SU-DHL-6 (cell line): ENCODE measurements at regions not wholly inside any gene's neighbourhood (a gene's known extent, or its start where the extent isn't known, plus 50 kb on each side); places are given as distances from the start of the nearest gene placed in this dataset.

Experiments
- H2AFZ ChIP-seq: fragments of 200-600 bp; sonication (generic); 2 replicates; pipeline ENCODE4 v1.6.1; 2014; ENCODE audit warnings: low read depth, mild to moderate bottlenecking, moderate library complexity, mixed read lengths, antibody characterized with exemption, low read length; ENCODE audit not compliant: severe bottlenecking
- H3F3A ChIP-seq: fragments of 200-600 bp; shearing (Covaris generic); 2 replicates; pipeline ENCODE4 v1.6.0; 2016; ENCODE audit warnings: antibody characterized with exemption, mild to moderate bottlenecking; ENCODE audit not compliant: insufficient read depth
- H3K27ac ChIP-seq: fragments of 200-600 bp; sonication (generic); 2 replicates; pipeline ENCODE4 v1.5.1; 2016; ENCODE audit warnings: low read depth, mild to moderate bottlenecking, low read length, moderate library complexity, mixed read lengths
- H3K27me3 ChIP-seq: fragments of 200-600 bp; sonication (generic), shearing (Covaris generic); 2 replicates; pipeline ENCODE4 v1.6.0; 2014; ENCODE audit warnings: mild to moderate bottlenecking, low read length
- H3K36me3 ChIP-seq: fragments of 200-600 bp; sonication (generic); 2 replicates; pipeline ENCODE4 v1.6.1; 2014; ENCODE audit warnings: mild to moderate bottlenecking, low read length, mixed read lengths
- H3K4me2 ChIP-seq: fragments of 300-600, 200-600 bp; shearing (Covaris generic), sonication (generic); 2 replicates; pipeline ENCODE4 v1.6.0; 2014; ENCODE audit warnings: low read length, low read depth, mild to moderate bottlenecking; ENCODE audit not compliant: poor library complexity, severe bottlenecking
- H3K4me3 ChIP-seq: fragments of 200-600 bp; sonication (generic); 2 replicates; pipeline ENCODE4 v1.5.1; 2014; ENCODE audit warnings: antibody characterized with exemption, low read length, mild to moderate bottlenecking, mixed read lengths; ENCODE audit not compliant: insufficient read depth, poor library complexity, severe bottlenecking
- H3K79me2 ChIP-seq: fragments of 200-600 bp; sonication (generic); 2 replicates; pipeline ENCODE4 v1.6.1; 2014; ENCODE audit warnings: mild to moderate bottlenecking, low read length, moderate library complexity; ENCODE audit not compliant: insufficient read depth
- H3K9ac ChIP-seq: fragments of 200-600 bp; sonication (generic); 2 replicates; pipeline ENCODE4 v1.7.0; 2014; ENCODE audit warnings: mild to moderate bottlenecking, low read length
- H3K9me2 ChIP-seq: fragments of 200-600 bp; sonication (generic); replicated peaks from 2 replicates; pipeline ENCODE4 v1.6.1; 2014; ENCODE audit warnings: low read length; ENCODE audit not compliant: insufficient read depth
- H3K9me3 ChIP-seq: fragments of 200-600 bp; sonication (generic); 2 replicates; pipeline ENCODE4 v1.6.1; 2014; ENCODE audit warnings: low read length, mixed read lengths; ENCODE audit not compliant: insufficient read depth
- H4K20me1 ChIP-seq: fragments of 200-600 bp; sonication (generic); 2 replicates; pipeline ENCODE4 v1.6.1; 2014; ENCODE audit warnings: low read depth, mild to moderate bottlenecking, antibody characterized with exemption, low read length, moderate library complexity, mixed read lengths
- CTCF ChIP-seq: fragments of 200-600 bp; sonication (generic); IDR thresholded peaks from one replicate; pipeline ENCODE4 v1.5.1; 2017; ENCODE audit warnings: antibody characterized with exemption, mild to moderate bottlenecking, low read length, moderate library complexity; ENCODE audit not compliant: insufficient read depth, poor library complexity, severe bottlenecking
- EZH2phosphoT487 ChIP-seq: fragments of 200-600 bp; sonication (generic), shearing (Covaris generic); conservative IDR thresholded peaks from 2 replicates; pipeline ENCODE4 v1.6.1; 2018; ENCODE audit warnings: mild to moderate bottlenecking, antibody characterized with exemption, low read length, moderate library complexity, mixed read lengths

- Histone ChIP-seq H3K4me3 (no peak overlapping the region), H3K79me2 (no peaks in the 10 kb centered on the region), H3K4me2 (no peak overlapping the region), H3K9me3 (no peaks in the 10 kb centered on the region), H3K9me2 (no peaks in the 10 kb centered on the region), H3K27ac (no peak overlapping the region), H2AFZ (no peak overlapping the region), H3K27me3 (no peaks in the 10 kb centered on the region), H3F3A (no peaks in the 10 kb centered on the region), H3K9ac (no peak overlapping the region), H3K36me3 (no peaks in the 10 kb centered on the region), H4K20me1 (no peaks in the 10 kb centered on the region)
- no peak for TF ChIP-seq CTCF
- TF ChIP-seq EZH2phosphoT487 = no peak
Observed at GRCh38 chr7:115097175-115097671, 175.3 kb downstream of the MDFIC start.

DNA sequence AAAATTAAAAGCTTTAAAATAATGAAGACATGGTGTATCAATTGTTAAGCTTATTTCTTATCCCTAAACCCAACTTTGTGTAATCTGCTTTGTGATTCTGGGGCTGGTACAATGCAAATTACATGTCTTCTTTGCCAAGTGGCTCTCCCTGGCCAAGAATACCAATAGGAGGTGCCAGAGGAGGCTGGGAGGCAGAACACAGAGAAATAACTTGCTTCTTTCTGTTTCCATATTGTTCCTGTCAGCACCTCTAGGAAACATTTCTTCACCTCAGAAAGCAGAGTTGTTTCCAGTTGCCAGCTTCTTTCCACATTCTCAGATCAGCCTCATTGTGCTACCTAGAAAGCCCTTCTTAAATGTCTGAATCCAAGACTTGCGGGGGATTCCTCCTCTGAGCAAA is 174.4 kb downstream of the MDFIC start:
- no peaks in the 10 kb centered on the region for H4K20me1 ChIP-seq
- no peaks in the 10 kb centered on the region for H3F3A ChIP-seq
- H3K36me3 ChIP-seq = no peaks in the 10 kb centered on the region
- H3K9ac ChIP-seq = no peak overlapping the region
- no peak overlapping the region for H3K27ac ChIP-seq
- H3K9me3 ChIP-seq = no peaks in the 10 kb centered on the region
- no peak overlapping the region for H2AFZ ChIP-seq
- H3K4me3 ChIP-seq = no peak overlapping the region
- H3K9me2 ChIP-seq = no peaks in the 10 kb centered on the region
- no peak overlapping the region for H3K4me2 ChIP-seq
- TF ChIP-seq EZH2phosphoT487 (no peak), CTCF (no peak)
- no peaks in the 10 kb centered on the region for H3K27me3 ChIP-seq
- H3K79me2 ChIP-seq = no peaks in the 10 kb centered on the region

DNA sequence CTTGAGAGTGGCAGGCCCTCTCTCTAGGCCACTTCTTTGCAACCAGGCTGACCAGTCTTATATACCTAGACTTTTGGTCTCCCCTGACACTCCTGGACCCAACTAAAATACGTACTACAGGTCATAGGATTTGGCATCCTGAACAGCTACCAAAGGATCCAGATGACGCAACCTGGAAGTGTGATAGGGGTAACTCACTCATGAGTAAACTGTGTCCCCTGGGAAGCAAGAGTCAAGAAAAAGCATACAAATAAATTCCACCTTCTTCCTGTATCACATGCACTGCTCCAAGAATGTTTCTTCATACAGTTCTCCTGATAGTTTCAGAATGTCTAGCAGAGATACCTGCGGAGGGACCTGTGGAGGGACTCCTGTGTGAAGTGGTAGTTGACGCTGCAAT is 172.3 kb downstream of the MDFIC start:
- H4K20me1 ChIP-seq = no peaks in the 10 kb centered on the region
- no peaks in the 10 kb centered on the region for H3K27me3 ChIP-seq
- no peak overlapping the region for H3K4me3 ChIP-seq
- H2AFZ ChIP-seq = no peak overlapping the region
- H3K27ac ChIP-seq = no peak overlapping the region
- no peak overlapping the region for H3K9ac ChIP-seq
- no peaks in the 10 kb centered on the region for H3K79me2 ChIP-seq
- no peaks in the 10 kb centered on the region for H3F3A ChIP-seq
- TF ChIP-seq CTCF = no peak
- TF ChIP-seq EZH2phosphoT487 = no peak
- no peaks in the 10 kb centered on the region for H3K36me3 ChIP-seq
- H3K9me2 ChIP-seq = no peaks in the 10 kb centered on the region
- H3K4me2 ChIP-seq = no peak overlapping the region
- H3K9me3 ChIP-seq = no peaks in the 10 kb centered on the region
